IPS-15b (cell line): ENCODE measurements at regions not wholly inside any gene's neighbourhood (a gene's known extent, or its start where the extent isn't known, plus 50 kb on each side); places are given as distances from the start of the nearest gene placed in this dataset.

Source experiments
- H3K27me3 ChIP-seq: one replicate; pipeline ENCODE4 v1.6.1; 2013; ENCODE audit warnings: low read length; ENCODE audit not compliant: control insufficient read depth, insufficient read depth
- H3K36me3 ChIP-seq: one replicate; pipeline ENCODE4 v1.6.1; 2013; ENCODE audit warnings: low read length; ENCODE audit not compliant: control insufficient read depth, insufficient read depth
- H3K4me1 ChIP-seq: one replicate; pipeline ENCODE4 v1.6.1; 2013; ENCODE audit warnings: mild to moderate bottlenecking, low read length; ENCODE audit not compliant: control insufficient read depth, insufficient read depth
- H3K4me3 ChIP-seq: one replicate; pipeline ENCODE4 v1.5.1; 2013; ENCODE audit warnings: low read depth, low read length
- H3K9ac ChIP-seq: one replicate; pipeline ENCODE4 v1.6.1; 2013; ENCODE audit warnings: low read depth, mild to moderate bottlenecking, low read length
- H3K9me3 ChIP-seq: one replicate; pipeline ENCODE4 v1.6.1; 2013; ENCODE audit warnings: mild to moderate bottlenecking, low read length; ENCODE audit not compliant: control insufficient read depth, insufficient read depth

DNA sequence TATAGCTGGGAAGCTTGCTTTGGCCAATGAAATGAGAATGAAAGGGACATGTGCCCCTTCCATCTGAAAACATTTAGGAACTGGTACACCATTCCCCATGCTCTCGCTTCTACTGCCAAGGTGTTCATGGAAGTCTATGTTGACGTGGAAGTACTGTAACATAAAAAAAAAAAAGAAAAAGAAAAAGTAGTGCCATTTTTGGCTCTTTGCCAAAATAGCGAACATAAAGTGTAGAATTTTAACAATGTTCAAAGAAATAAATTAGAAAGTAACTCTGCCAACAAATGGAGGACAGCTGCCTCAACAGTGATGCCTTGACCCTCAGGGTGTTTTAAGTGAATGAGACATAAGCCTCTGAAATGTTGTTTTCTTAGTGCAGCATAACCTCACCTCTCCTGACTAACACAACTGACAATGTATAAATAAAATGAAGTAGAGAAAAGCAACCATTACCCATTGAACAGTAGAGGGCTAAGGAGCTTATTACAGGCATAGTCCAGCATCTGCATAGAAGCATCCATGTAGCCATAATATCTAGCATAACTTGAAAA lies 536.6 kb downstream of the DTWD2 start:
- Histone ChIP-seq H3K9me3 (no peaks in the 10 kb centered on the region), H3K27me3 (no peaks in the 10 kb centered on the region), H3K36me3 (no peaks in the 10 kb centered on the region), H3K4me1 (peaks cover 7% of the 10 kb centered on the region), H3K9ac (no peak overlapping the region), H3K4me3 (no peak overlapping the region)

DNA sequence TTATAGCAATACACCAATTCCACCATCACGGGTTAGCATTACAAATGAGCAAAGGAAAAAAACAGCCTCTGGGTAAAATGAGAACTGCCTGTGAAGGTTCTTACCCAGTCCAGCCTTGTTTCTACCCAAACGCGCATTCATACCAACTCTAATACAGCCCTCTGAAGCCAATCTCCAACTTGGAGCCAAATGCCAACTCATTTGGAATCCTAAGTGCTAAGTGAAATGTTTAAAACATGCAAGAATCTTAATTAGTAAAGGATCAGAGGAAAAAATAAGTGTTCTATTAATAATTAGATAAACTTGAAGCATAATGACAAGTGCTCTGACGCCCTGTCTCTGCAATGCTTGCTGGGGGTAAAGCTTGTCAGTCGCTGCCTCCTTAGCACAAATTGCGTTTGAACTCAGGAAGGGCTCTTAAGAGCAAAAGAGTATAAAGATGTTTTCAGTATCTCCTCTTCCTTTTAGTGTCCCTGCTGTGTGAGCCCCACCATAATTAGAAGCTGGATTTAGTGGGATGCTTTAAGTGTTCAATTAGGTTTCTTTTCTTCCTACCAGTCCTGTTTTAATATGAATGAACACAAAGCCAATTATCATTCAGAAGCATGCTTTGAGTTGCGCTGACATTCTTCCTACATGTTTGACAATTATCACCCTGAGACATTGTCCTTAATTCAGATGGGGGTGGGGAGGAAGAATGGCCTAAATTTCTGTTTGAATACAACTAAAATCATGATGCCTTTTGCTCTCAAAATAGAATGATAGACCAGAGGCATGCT lies 537.6 kb downstream of the DTWD2 start:
- H3K36me3 ChIP-seq, result no peaks in the 10 kb centered on the region
- H3K4me1 ChIP-seq, result peaks cover 10% of the 10 kb centered on the region
- no peak overlapping the region for H3K9ac ChIP-seq
- no peak overlapping the region for H3K4me3 ChIP-seq
- no peaks in the 10 kb centered on the region for H3K27me3 ChIP-seq
- no peaks in the 10 kb centered on the region for H3K9me3 ChIP-seq

GRCh38 chr5:118447350-118447749 lies 541.0 kb downstream of the DTWD2 start:
- H3K36me3 ChIP-seq, result no peaks in the 10 kb centered on the region
- no peaks in the 10 kb centered on the region for H3K27me3 ChIP-seq
- peaks cover 20% of the 10 kb centered on the region for H3K4me1 ChIP-seq
- no peak overlapping the region for H3K9ac ChIP-seq
- no peaks in the 10 kb centered on the region for H3K9me3 ChIP-seq
- no peak overlapping the region for H3K4me3 ChIP-seq

DNA sequence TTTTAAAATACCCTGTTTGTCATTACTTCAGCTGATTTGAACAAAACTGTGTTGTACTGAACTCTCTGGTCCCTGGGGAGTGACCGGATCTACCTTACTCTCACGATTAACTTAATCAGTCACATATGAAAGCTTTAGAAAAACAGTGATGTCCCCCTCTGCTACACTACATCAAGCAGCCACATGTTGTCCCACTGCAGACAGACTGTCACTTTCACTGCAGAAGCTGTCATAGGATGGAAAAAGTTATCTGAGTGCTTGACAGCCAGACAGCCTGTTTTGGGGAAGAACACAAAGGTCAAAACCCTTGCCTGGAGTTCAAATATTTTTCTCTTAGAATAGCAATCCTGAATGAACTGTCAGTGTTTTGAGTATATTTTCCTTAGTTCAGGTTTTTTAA lies 546.4 kb downstream of the DTWD2 start:
- Histone ChIP-seq H3K27me3 (no peaks in the 10 kb centered on the region), H3K9ac (no peak overlapping the region), H3K4me3 (no peak overlapping the region), H3K9me3 (no peaks in the 10 kb centered on the region), H3K36me3 (no peaks in the 10 kb centered on the region), H3K4me1 (peaks cover 13% of the 10 kb centered on the region)

GRCh38 chr5:118441034-118441433 lies 547.3 kb downstream of the DTWD2 start:
- H3K9me3 ChIP-seq, result no peaks in the 10 kb centered on the region
- no peaks in the 10 kb centered on the region for H3K27me3 ChIP-seq
- no peaks in the 10 kb centered on the region for H3K36me3 ChIP-seq

GRCh38 chr5:118440496-118440895 lies 547.9 kb downstream of the DTWD2 start:
- Histone ChIP-seq H3K4me1 (peaks cover 7% of the 10 kb centered on the region), H3K9ac (no peak overlapping the region), H3K36me3 (no peaks in the 10 kb centered on the region), H3K4me3 (no peak overlapping the region), H3K27me3 (no peaks in the 10 kb centered on the region), H3K9me3 (no peaks in the 10 kb centered on the region)

More at GRCh38 chr5:118441034-118441433, 547.3 kb downstream of the DTWD2 start:
- Histone ChIP-seq H3K9ac (no peak overlapping the region), H3K4me3 (no peak overlapping the region), H3K4me1 (peaks cover 11% of the 10 kb centered on the region)

DNA sequence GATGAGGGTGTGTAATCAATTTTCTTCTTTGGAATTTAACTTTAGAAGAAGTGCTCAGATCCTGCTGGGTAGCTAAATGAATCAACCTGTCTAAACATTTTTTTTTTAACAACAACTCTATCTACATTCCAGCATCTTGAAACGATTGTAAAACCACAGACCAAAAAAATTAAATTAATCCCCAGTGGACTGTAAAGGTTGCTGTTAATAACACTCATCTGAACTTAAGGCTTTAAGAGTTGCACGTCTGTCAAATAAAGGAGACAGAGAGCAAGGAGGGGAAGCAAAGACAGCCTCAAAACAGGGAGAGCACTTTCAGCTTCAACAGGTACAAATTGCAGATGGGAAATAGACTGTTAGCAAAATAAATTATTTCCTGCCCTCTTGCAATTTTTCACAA lies 548.5 kb downstream of the DTWD2 start:
- Histone ChIP-seq H3K4me1 (peaks cover under 1% of the 10 kb centered on the region), H3K27me3 (no peaks in the 10 kb centered on the region), H3K9me3 (no peaks in the 10 kb centered on the region), H3K9ac (no peak overlapping the region), H3K4me3 (no peak overlapping the region), H3K36me3 (no peaks in the 10 kb centered on the region)

DNA sequence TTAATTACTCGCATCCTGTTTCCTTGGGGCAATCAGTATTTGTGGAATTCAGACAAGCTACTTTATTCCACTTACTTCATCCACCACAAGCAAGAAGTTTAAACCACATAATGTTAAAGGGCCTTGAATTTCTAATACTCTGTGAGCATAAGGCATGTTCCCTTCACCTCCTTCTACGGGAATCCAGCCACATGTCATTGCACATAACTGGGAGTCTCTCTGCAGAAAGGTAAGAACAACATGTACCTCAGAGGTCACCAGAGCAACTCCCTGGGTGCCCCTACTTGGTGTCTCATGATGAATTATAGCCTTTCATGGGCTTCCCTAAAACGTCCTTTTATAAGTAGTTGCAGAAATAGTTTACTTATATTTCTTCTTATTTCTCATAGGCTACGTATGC lies 553.2 kb downstream of the DTWD2 start:
- H3K36me3 ChIP-seq, result no peaks in the 10 kb centered on the region
- H3K27me3 ChIP-seq, result no peaks in the 10 kb centered on the region
- no peak overlapping the region for H3K4me3 ChIP-seq
- no peak overlapping the region for H3K9ac ChIP-seq
- no peaks in the 10 kb centered on the region for H3K4me1 ChIP-seq
- no peaks in the 10 kb centered on the region for H3K9me3 ChIP-seq

DNA sequence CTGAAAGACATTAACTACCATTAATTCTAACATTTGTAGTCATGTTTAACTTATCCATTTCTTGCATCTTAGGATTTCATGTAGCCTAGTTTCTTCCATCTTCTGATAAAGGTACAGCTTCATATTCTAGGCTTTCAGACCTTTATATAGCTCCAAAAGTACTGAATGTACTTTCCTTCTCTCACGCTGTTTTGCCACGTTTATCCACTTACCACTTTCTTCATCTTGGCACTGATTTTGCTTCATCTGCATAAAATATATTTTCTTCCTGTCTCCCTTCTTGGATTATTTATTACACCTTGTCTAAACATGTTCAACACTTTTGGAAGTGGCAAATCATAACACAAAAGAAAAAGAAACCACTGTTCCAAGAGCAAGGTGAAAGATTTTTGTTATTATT lies 553.8 kb downstream of the DTWD2 start:
- H3K36me3 ChIP-seq, result no peaks in the 10 kb centered on the region
- no peak overlapping the region for H3K9ac ChIP-seq
- H3K27me3 ChIP-seq, result no peaks in the 10 kb centered on the region
- no peak overlapping the region for H3K4me3 ChIP-seq
- H3K4me1 ChIP-seq, result no peaks in the 10 kb centered on the region
- H3K9me3 ChIP-seq, result no peaks in the 10 kb centered on the region

- Histone ChIP-seq H3K27me3 (no peaks in the 10 kb centered on the region), H3K4me1 (no peaks in the 10 kb centered on the region), H3K9ac (no peak overlapping the region), H3K4me3 (no peak overlapping the region), H3K9me3 (no peaks in the 10 kb centered on the region), H3K36me3 (no peaks in the 10 kb centered on the region)
Measured at GRCh38 chr5:118430076-118430475, 558.3 kb downstream of the DTWD2 start.

- Histone ChIP-seq H3K4me3 (no peak overlapping the region), H3K9ac (no peak overlapping the region), H3K4me1 (no peaks in the 10 kb centered on the region), H3K9me3 (no peaks in the 10 kb centered on the region), H3K36me3 (no peaks in the 10 kb centered on the region), H3K27me3 (no peaks in the 10 kb centered on the region)
Measured at GRCh38 chr5:118407958-118408357, 580.4 kb downstream of the DTWD2 start.

GRCh38 chr5:118405650-118406061 lies 582.7 kb downstream of the DTWD2 start:
- no peak overlapping the region for H3K9ac ChIP-seq
- H3K4me1 ChIP-seq, result no peaks in the 10 kb centered on the region
- no peaks in the 10 kb centered on the region for H3K36me3 ChIP-seq
- no peaks in the 10 kb centered on the region for H3K27me3 ChIP-seq
- no peaks in the 10 kb centered on the region for H3K9me3 ChIP-seq
- H3K4me3 ChIP-seq, result no peak overlapping the region
